GM21367 (cell line): ENCODE measurements at regions not wholly inside any gene's neighbourhood (a gene's known extent, or its start where the extent isn't known, plus 50 kb on each side); places are given as distances from the start of the nearest gene placed in this dataset.
"Not testable (repeated sequence)": the region's sequence is repeated elsewhere in the genome, so short reads cannot be mapped to it uniquely, and the experiment has no call there.

Experiments
- ATAC-seq: cut with Tn5 transposase; IDR thresholded peaks from one replicate; pipeline ENCODE4 v1.9.1; 2021; ENCODE audit not compliant: unreplicated experiment

GRCh38 chr17:71724339-71724738 is 396.5 kb upstream of the SOX9 start:
- no peak for ATAC-seq

DNA sequence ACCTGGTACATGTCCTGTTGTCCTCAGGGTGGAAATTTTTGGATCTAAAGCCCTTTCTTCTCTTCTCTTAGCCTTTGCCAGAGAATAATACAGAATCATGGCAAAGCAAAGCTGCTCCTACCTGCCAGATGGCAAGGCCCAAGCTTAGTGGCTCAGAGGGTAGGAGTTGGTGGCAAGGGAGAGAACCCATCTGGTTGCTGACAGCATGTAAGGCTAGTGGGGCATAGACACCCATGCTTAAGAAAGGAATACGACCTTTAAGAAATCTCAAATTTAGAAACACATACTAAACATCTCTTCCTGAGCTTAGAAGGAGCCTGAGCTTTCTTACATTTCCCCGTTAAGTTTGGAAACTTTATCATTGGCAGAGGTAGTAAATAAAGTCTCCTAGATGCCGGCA is 395.0 kb upstream of the SOX9 start:
- no peak for ATAC-seq

- ATAC-seq: no peak
Observed at GRCh38 chr17:71726341-71726740, 394.5 kb upstream of the SOX9 start.

- ATAC-seq: no peak
Observed at GRCh38 chr17:71727292-71727691, 393.5 kb upstream of the SOX9 start.

DNA sequence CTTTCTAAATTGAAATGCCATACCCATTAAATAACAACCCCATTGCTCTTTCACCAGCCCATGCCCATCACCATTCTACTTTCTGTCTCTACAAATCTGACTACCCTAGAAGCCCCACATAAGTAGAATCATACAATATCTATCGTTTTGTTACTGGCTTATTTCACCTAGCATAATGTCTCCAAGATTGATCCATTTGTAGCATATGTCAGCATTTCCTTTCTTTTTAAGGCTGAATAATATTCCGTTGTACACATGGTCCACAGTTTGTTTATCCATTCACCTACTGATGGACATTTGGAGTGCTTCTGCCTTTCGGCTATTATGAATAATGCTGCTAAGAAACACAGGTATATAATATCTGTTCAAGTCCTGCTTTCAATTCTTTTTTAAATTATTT is 393.1 kb upstream of the SOX9 start:
- no peak for ATAC-seq

DNA sequence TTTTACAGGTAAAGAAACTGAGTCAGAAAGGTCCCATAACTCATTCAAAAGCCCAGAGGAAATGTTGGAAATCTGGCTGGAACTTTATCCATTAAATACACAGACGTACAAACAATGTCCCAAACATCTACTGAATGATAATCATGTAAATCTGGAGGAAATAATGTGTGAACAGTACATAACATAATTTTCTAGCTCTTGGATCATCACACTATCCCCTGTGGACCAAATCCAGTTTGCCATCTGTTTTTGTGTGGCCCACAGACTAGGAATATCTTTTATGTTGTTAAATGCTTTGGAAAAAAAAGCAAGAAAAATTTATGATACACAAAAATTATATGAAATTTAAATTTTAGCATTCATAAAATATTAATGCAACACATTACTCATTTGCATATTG is 389.9 kb upstream of the SOX9 start:
- no peak for ATAC-seq

- no peak for ATAC-seq
Observed at GRCh38 chr17:71735893-71736292, 384.9 kb upstream of the SOX9 start.

GRCh38 chr17:71740866-71741265 is 380.0 kb upstream of the SOX9 start:
- no peak for ATAC-seq

DNA sequence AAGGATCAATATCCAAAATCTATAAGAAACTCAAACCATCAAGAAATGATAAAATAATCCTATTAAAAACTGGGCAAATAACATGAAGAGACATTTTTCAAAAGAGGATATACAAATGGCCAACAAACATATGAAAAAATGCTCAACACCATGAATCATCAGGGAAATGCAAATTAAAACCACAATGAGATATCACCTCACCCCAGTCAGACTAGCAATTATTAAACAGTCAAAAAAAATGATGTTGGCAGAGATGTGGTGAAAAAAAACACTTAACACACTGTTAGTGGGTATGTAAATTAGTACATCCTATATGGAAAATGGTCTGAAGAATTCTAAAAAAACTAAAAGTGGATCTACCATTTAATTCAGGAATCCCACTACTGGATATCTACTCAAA is 379.0 kb upstream of the SOX9 start:
- ATAC-seq: no peak

- no peak for ATAC-seq
Observed at GRCh38 chr17:71748872-71749271, 371.9 kb upstream of the SOX9 start.

DNA sequence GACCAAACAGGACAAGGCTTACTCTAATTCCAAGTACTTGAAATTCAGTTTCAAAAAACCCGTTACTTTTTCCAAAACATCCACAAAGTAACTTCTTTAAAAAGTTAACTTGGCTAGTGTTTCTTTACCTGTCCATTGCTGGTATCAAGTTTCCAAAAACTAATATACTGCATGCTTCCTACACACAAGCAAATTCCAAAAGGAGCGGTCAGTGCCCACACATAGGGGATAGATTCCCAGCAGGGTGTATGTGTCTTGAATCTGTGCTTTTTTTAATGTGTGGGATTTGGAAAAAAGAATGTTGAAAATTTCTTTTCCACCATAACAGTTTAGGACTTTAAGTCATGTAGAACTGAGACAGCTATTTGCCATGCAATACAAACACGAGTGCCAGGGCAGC is 367.8 kb upstream of the SOX9 start:
- ATAC-seq: no peak

DNA sequence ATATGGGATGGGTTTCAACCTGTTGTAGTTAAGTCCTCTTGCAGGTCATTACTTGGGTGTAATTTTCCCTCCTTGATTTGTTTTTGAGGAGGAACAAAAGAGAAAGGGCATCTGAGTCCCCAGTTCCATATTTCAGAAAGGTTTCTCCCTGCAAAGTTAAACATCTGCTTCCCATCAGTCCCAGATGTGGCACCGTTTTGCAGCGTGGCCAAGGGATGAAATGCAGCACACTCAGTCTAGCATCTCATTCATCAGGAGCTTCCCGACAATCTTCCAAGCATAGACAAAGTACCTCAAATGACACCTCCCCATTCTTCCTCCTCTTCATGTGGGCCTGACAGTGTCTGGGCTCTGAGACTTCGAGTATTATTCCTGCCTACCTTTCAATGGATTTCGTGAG is 363.7 kb upstream of the SOX9 start:
- no peak for ATAC-seq

DNA sequence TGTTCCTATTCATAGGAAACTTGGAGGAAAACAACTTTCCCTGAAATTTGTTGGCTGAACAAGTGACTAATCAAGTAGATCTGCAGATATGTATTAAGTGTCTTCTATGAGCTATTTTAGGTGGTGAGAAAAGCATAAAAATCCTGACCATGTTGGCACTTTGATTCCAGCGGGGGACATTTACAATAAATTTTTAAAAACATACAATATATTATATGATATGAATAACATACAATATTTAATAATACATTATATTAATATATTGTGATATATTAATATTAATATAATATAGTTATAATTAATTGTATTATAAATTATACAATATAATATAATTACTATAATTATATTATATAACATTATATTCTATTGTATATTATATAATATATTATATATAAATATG is 362.9 kb upstream of the SOX9 start:
- no peak for ATAC-seq

DNA sequence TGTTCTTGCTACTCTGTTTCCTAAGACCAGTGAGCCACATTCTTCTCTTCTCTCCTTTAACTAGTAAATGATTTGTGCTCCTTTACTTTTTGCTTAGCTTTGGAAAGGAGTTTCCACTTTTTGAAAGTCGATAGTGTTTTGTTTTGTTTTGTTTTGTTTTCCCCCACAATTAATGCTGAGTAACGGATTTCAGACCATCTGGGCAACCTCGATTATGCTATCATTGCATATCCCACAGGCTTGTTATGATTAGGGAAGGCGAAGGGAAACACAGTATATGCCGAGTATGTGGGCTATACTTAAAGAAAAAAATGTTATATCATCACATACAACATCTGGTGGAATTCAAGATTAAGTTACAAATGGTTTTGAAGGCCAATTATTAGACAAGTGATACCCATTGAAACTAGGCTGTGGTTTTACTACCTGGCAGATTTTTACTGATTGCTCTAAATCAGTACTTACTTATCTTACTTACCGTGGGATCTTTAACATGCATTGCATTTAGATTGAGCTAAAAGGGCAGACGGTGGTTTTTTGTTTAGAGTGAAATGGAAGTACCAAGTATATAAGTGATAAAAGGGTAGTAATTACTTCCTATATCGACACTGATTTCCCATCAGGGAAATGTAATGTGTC is 361.3 kb upstream of the SOX9 start:
- ATAC-seq: no peak

- no peak for ATAC-seq
Observed at GRCh38 chr17:71760062-71760720, 360.6 kb upstream of the SOX9 start.

- no peak for ATAC-seq
Observed at GRCh38 chr17:71762526-71762925, 358.3 kb upstream of the SOX9 start.

GRCh38 chr17:71764505-71764904 is 356.3 kb upstream of the SOX9 start:
- ATAC-seq: no peak

DNA sequence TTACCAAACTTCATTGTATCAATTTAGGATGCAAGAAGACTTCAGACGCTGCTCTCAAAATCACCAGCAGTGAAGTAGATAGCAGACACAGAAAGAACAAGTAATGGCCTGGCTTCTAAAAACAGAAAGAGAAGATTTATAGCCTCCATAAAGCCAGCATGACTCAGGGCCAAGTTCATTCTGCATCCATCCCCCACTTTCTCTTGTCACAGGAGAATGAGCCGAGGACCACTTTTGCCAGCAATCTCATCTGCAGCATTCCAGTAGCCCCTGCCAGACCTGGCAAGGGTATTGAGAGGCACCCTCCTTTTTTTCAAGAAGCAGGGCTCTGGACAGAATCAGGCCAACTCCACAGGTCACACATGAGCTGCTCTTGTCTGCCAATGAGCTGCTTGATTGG is 355.4 kb upstream of the SOX9 start:
- no peak for ATAC-seq

- no peak for ATAC-seq
Observed at GRCh38 chr17:71769850-71770249, 351.0 kb upstream of the SOX9 start.

DNA sequence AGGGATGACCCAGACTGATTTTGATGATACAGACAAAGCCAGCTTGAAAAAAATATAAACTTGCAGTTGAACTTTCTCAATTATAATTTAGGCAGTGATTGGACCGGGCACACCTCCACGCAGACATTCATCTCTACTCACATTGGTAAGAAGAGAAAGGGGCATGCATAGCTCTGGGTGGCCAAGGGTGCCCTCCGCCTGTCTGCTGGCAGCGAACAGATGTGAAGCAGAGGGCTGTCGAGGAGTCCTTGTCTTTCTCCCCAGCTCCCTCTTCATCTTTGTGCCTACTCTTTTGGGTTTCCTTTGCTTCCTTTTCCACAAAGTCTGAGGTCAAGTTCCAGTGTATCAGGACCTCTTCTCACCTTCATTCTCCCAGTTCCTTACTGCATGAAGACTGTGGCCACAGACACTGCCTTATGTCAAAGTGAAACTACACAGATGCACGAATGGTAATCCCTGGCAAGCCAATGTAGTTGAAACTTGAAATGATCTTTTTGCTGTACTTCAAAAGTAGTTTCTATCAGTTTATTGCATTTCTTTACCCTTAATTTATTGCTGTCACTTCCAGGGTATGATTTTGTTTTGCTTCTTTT is 343.7 kb upstream of the SOX9 start:
- no peak for ATAC-seq

- no peak for ATAC-seq
Observed at GRCh38 chr17:71779482-71779881, 341.3 kb upstream of the SOX9 start.

GRCh38 chr17:71780596-71780995 is 340.2 kb upstream of the SOX9 start:
- no peak for ATAC-seq

DNA sequence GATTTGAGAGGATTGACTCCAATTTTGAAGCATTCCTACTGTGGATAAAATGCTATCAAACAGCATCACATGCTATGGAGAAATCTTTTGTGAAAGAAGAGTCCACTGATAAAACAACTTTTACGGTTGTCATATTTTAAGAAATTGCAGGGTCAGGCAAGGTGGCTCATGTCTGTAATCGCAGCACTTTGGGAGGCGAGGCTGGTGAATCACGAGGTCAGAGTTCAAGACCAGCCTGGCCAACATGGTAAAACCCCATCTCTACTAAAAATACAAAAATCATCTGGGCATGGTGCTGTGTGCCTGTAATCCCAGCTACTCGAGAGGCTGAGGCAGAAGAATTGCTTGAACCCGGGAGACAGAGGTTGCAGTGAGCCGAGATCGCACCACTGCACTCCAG is 338.8 kb upstream of the SOX9 start:
- not testable (repeated sequence) for ATAC-seq
